ENCODE measurements at regions not wholly inside any gene's neighbourhood (a gene's known extent, or its start where the extent isn't known, plus 50 kb on each side); places are given as distances from the start of the nearest gene placed in this dataset.
"Not testable (repeated sequence)": the region's sequence is repeated elsewhere in the genome, so short reads cannot be mapped to it uniquely, and the experiment has no call there.

- peak; percentile 22 for ATAC-seq
- no peaks in the 10 kb centered on the region for H3K36me3 Mint-ChIP-seq (ENCODE audit: low read depth)
- peak overlapping the region; percentile 76 for H3K4me3 Mint-ChIP-seq
Observed at GRCh38 chr6:27757307-27757706, 154.9 kb downstream of the OR2B2 start.

DNA sequence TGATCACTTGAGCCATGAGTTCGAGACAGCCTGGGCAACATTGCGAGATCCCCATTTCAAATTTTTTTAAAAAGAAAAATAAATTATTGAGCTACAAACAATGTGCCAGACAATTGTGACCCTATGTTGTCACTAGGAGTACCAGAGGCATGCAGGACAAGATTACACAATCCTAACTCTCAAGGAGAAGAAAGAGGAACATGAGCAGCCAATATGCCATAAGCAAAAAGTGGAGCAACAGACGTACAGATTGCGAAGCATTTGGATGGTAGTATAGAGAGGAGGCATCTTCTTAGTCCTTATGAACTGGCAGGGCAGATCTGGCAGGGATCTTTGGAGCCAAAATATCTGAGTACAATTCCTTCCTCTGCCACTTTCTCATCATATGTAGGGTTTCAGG is 156.4 kb downstream of the OR2B2 start:
- H3K27me3 Mint-ChIP-seq, result peaks cover 4% of the 10 kb centered on the region
- H3K4me1 Mint-ChIP-seq, result peaks cover 52% of the 10 kb centered on the region
- H3K9me3 Mint-ChIP-seq, result no peaks in the 10 kb centered on the region
- peak overlapping the region; percentile 46 for H3K27ac Mint-ChIP-seq
- no peak overlapping the region for H3K4me3 Mint-ChIP-seq
- DNase-seq (no peak), ATAC-seq (no peak)
- no peaks in the 10 kb centered on the region for H3K36me3 Mint-ChIP-seq (ENCODE audit: low read depth)

More at GRCh38 chr6:27757307-27757706, 154.9 kb downstream of the OR2B2 start:
- peaks cover 52% of the 10 kb centered on the region for H3K4me1 Mint-ChIP-seq
- H3K27ac Mint-ChIP-seq, result peak overlapping the region; percentile 40
- H3K9me3 Mint-ChIP-seq, result no peaks in the 10 kb centered on the region
- H3K27me3 Mint-ChIP-seq, result peaks cover 4% of the 10 kb centered on the region
- peak; percentile 71 for DNase-seq

GRCh38 chr6:27754408-27754782 is 157.8 kb downstream of the OR2B2 start:
- no peak for ATAC-seq
- peak overlapping the region; percentile 97 for H3K4me3 Mint-ChIP-seq
- no peak overlapping the region for H3K27ac Mint-ChIP-seq
- no peak for DNase-seq
- H3K36me3 Mint-ChIP-seq (ENCODE audit: low read depth), result no peaks in the 10 kb centered on the region
- H3K9me3 Mint-ChIP-seq, result no peaks in the 10 kb centered on the region
- peaks cover 4% of the 10 kb centered on the region for H3K27me3 Mint-ChIP-seq
- peaks cover 44% of the 10 kb centered on the region for H3K4me1 Mint-ChIP-seq

DNA sequence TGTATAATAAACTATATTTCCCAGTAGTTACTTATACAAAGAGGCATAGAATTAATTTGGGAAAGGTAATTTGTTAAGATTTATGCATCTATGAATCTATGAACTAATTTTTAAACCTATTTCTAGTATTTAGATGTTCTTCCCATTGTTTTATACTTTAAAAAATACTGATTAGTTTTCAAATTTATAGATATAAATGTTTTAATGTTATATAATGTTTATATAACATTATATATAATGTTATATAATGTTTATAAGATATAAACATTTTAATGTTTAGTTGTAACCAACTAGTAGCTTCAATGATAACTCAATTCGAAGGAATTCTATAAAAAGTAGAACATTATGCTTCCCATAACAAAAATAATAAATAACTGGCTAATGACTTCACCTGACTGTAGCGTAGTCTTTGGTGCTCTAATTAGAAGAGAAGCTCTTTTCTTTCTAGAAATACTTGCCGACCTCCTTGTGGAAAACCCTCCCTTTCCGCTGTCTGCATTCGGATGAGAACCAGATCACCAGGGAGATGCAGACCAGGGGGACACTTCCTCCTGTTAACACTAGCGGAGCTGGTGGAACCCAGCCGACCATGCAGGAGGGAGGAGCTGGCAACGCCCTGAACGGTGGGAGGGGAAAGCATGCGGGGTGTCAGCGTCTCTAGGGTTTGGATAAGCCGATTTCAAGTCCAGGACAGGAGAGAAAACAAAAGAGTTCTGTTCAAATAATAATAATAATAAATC is 158.4 kb downstream of the OR2B2 start:
- peak overlapping the region; percentile 100 for H3K27ac Mint-ChIP-seq
- peaks cover 4% of the 10 kb centered on the region for H3K27me3 Mint-ChIP-seq
- H3K36me3 Mint-ChIP-seq (ENCODE audit: low read depth), result no peaks in the 10 kb centered on the region
- ATAC-seq (peak; percentile 86), DNase-seq (peak; percentile 80)
- peak overlapping the region; percentile 97 for H3K4me3 Mint-ChIP-seq
- peaks cover 43% of the 10 kb centered on the region for H3K4me1 Mint-ChIP-seq
- H3K9me3 Mint-ChIP-seq, result no peaks in the 10 kb centered on the region

DNA sequence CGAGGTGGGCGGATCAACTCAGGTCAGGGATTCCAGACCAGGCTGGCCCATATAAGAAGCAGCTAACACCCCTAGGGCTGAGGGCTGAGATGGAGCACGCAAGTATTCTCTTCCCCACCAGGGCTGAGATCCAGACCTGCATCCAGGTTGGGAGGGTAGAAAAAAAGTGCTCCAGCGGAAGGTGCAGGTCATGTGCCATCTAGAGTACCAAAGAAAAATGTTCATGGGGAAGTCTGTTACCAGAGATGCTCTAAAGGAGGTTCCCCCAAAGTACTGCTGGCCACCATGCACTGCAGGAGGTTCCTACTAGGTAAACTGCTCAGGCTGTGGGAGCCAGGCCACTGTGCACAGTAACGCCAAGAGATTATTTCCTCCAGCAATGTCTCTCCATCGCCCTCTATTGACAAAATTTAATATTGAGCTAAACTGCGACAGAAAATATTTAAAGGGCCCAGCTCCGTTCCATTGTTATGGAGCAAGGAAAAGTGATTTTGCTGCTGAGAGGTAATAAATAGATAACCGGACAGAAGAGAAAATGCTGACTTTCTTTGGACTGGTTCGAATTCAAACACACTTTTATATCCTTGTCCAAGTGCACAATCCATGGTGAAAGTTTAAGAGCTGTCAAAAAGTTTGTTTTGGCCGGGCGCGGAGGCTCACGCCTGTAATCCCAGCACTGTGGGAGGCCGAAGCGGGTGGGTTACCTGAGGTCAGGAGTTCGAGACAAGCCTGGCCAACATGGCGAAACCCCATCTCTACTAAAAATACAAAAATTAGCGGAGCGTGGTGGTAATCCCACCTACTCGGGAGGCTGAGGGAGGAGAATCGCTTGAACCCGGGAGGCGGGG is 159.9 kb downstream of the OR2B2 start:
- Mint-ChIP-seq H3K4me3 (peak overlapping the region; percentile 97), H3K9me3 (no peaks in the 10 kb centered on the region), H3K27me3 (peaks cover 4% of the 10 kb centered on the region), H3K4me1 (peaks cover 36% of the 10 kb centered on the region), H3K36me3 (ENCODE audit: low read depth) (no peaks in the 10 kb centered on the region), H3K27ac (peak overlapping the region; percentile 100)
- peak; percentile 60 for ATAC-seq
- peak; percentile 46 for DNase-seq

GRCh38 chr6:27748661-27749060 is 163.5 kb downstream of the OR2B2 start:
- Mint-ChIP-seq H3K36me3 (ENCODE audit: low read depth) (no peaks in the 10 kb centered on the region), H3K9me3 (no peaks in the 10 kb centered on the region), H3K27ac (no peak overlapping the region), H3K4me3 (no peak overlapping the region), H3K27me3 (peaks cover 21% of the 10 kb centered on the region), H3K4me1 (peaks cover 24% of the 10 kb centered on the region)
- no peak for DNase-seq
- ATAC-seq, result no peak

GRCh38 chr6:27747637-27748036 is 164.6 kb downstream of the OR2B2 start:
- peaks cover 20% of the 10 kb centered on the region for H3K4me1 Mint-ChIP-seq
- H3K9me3 Mint-ChIP-seq, result no peaks in the 10 kb centered on the region
- H3K4me3 Mint-ChIP-seq, result no peak overlapping the region
- no peak overlapping the region for H3K27ac Mint-ChIP-seq
- no peaks in the 10 kb centered on the region for H3K36me3 Mint-ChIP-seq (ENCODE audit: low read depth)
- no peak for ATAC-seq
- peaks cover 26% of the 10 kb centered on the region for H3K27me3 Mint-ChIP-seq
- no peak for DNase-seq

DNA sequence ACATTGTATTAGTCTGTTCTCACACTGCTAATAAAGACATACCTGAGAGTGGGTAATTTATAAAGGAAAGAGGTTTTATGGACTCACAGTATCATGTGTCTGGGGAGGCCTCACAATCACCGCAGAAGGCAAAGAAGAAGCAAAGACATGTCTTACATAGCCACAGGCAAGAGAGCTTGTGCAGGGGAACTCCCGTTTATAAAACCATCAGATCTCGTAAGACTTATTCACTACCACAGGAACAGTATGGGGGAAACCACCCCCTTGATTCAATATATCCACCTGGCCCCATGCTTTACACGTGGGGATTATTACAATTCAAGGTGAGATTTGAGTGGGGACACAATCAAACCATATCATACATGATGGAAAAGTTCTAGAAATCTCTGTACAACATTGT is 165.3 kb downstream of the OR2B2 start:
- H3K4me1 Mint-ChIP-seq, result peaks cover 12% of the 10 kb centered on the region
- not testable (repeated sequence) for H3K4me3 Mint-ChIP-seq; H3K36me3 Mint-ChIP-seq (ENCODE audit: low read depth); H3K9me3 Mint-ChIP-seq; DNase-seq
- ATAC-seq, result peak; percentile 28
- peak overlapping the region; percentile 40 for H3K27ac Mint-ChIP-seq
- H3K27me3 Mint-ChIP-seq, result peaks cover 26% of the 10 kb centered on the region

DNA sequence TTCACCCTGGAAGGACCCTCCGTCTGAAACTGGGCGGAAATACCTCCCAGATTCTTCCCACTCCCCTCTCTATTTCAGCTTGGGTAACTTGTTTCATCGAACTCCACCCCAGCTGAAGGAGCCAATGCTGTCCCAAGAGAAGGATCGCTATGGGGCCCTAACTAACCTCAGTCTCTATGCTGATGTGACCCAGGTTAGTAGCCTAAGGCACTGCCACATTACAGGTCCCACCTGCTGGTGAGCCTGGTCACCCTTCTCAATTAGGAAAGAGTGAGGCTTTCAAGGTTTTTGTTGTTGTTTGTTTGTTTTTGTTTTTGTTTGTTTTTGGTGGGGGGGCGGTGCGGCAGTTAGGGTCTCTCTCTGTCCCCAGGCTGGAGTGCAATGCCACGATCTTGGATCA is 168.4 kb downstream of the OR2B2 start:
- Mint-ChIP-seq H3K9me3 (no peaks in the 10 kb centered on the region), H3K27ac (no peak overlapping the region), H3K27me3 (peaks cover 29% of the 10 kb centered on the region), H3K4me1 (peaks cover 11% of the 10 kb centered on the region), H3K36me3 (ENCODE audit: low read depth) (no peaks in the 10 kb centered on the region), H3K4me3 (no peak overlapping the region)
- ATAC-seq (no peak), DNase-seq (no peak)

DNA sequence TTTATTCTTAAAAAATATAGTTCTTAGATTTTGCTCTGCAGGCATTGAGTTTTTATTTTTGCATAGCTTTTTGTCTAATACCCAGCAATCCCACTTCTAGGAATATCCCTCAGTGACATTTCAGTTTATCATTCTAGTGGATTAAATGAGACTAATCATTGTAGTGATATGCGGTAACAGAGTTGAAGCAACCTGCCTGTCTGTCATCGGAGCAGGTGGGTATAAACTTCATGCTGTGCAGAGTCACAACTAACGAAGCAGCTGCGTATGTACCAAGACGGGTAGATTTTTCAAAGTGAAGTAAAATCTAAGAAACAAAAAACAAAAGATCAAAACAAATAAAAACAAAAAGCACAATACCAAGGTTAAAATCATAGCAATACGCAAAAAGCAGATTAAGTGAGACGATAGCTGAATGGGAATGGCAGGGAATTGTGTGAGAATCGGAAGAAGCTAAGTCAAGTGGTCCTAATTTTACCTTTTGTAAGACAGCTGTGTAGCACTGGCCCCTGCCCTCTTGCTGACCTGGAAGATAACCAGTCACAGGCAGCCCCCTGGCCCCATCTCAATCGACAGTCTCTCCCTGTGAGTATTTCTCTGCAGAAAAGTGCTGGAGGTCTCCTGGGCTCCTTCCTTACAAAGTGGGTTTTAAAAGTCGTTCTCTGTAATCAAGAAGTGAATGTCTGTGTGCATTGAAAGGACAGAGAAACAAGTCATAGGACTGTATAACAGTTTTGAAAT is 169.2 kb downstream of the OR2B2 start:
- ATAC-seq (no peak), DNase-seq (no peak)
- H3K27me3 Mint-ChIP-seq, result peaks cover 29% of the 10 kb centered on the region
- H3K9me3 Mint-ChIP-seq, result no peaks in the 10 kb centered on the region
- H3K27ac Mint-ChIP-seq, result no peak overlapping the region
- H3K4me1 Mint-ChIP-seq, result peaks cover 18% of the 10 kb centered on the region
- H3K4me3 Mint-ChIP-seq, result no peak overlapping the region
- no peaks in the 10 kb centered on the region for H3K36me3 Mint-ChIP-seq (ENCODE audit: low read depth)

- H3K27ac Mint-ChIP-seq; H3K9me3 Mint-ChIP-seq; DNase-seq; H3K4me3 Mint-ChIP-seq; H3K36me3 Mint-ChIP-seq (ENCODE audit: low read depth); ATAC-seq: not testable (repeated sequence)
- peaks cover 15% of the 10 kb centered on the region for H3K4me1 Mint-ChIP-seq
- H3K27me3 Mint-ChIP-seq, result peaks cover 28% of the 10 kb centered on the region
Observed at GRCh38 chr6:27739902-27740301, 172.3 kb downstream of the OR2B2 start.

DNA sequence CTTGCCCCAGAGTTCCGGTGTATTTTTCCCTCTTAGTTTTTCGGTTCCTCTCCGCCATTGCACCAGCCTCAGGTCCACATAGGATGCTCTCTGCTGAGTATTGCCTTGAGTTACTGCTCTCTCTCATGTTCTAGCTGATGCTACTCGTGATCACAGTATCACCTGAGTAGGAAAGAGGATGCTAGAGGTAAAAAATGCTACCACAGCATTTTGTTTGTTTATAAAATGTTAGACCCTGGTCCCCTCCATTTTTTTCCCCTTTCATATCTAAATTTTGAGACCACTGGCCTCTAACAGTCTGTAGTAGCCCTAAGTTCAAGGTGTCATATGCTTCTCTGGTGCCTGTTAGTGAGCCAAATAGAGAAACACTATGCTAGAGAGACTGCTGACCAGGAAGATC is 175.5 kb downstream of the OR2B2 start:
- Mint-ChIP-seq H3K27me3 (peaks cover 10% of the 10 kb centered on the region), H3K9me3 (no peaks in the 10 kb centered on the region), H3K4me3 (no peak overlapping the region), H3K27ac (no peak overlapping the region), H3K4me1 (peaks cover 13% of the 10 kb centered on the region), H3K36me3 (ENCODE audit: low read depth) (no peaks in the 10 kb centered on the region)
- ATAC-seq (no peak), DNase-seq (no peak)

DNA sequence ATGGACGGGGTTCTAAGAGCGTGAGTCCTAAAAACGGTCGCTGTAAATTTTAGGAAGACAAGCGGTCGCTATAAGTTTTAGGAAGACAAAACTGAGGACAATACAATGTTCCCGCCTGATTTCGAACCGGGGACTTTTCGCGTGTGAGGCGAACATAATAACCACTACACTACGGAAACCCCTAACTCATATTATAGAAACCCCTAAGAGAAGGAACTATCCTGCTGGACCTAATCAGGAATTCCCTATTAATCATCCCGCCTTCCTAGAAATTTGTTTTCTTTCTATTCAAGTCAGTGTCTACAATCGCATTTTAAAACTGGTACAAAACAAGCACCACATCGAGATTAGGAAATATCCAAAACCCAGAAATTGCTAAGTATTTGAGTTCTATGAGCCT is 183.8 kb downstream of the OR2B2 start:
- Mint-ChIP-seq H3K9me3 (no peaks in the 10 kb centered on the region), H3K36me3 (ENCODE audit: low read depth) (no peaks in the 10 kb centered on the region), H3K4me1 (no peaks in the 10 kb centered on the region), H3K27ac (no peak overlapping the region), H3K4me3 (no peak overlapping the region), H3K27me3 (peaks cover 42% of the 10 kb centered on the region)
- ATAC-seq (no peak), DNase-seq (no peak)

DNA sequence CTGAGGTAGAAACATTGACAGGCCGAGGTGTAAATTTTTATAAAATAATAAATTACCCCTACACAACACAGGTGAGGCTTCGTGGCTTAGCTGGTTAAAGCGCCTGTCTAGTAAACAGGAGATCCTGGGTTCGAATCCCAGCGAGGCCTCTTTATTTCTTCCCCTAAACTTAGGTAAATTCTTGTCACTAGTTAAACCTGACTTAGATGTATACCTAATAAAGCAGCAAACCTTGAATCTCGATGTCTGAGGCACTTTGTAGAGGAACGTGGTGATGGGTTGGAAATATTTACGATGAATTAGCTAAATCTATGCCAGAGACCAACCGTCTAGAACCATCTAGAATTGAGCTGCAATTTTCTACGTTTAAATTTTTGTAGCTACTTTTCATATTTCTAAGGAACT is 185.6 kb downstream of the OR2B2 start:
- no peak overlapping the region for H3K27ac Mint-ChIP-seq
- no peak overlapping the region for H3K4me3 Mint-ChIP-seq
- no peaks in the 10 kb centered on the region for H3K36me3 Mint-ChIP-seq (ENCODE audit: low read depth)
- peaks cover 54% of the 10 kb centered on the region for H3K27me3 Mint-ChIP-seq
- peak; percentile 84 for ATAC-seq
- H3K9me3 Mint-ChIP-seq, result no peaks in the 10 kb centered on the region
- peak; percentile 23 for DNase-seq
- H3K4me1 Mint-ChIP-seq, result peaks cover 2% of the 10 kb centered on the region
